ENCODE measurements at regions not wholly inside any gene's neighbourhood (a gene's known extent, or its start where the extent isn't known, plus 50 kb on each side); places are given as distances from the start of the nearest gene placed in this dataset.

- no peak for TF ChIP-seq CTCF (conservative IDR thresholded peaks at IDR 0.05; ENCODE audit: control insufficient read depth, insufficient read depth, low read depth, low read length)
- no peak overlapping the region for H3K4me3 ChIP-seq (ENCODE audit: control insufficient read depth, low read depth, low read length)
- DNase-seq (ENCODE audit: low read depth), result no peak
These were observed 507.4 kb upstream of the PODXL start for GRCh38 chr7:132063800-132064199.

GRCh38 chr7:132061937-132062336 lies 505.5 kb upstream of the PODXL start:
- TF ChIP-seq CTCF (conservative IDR thresholded peaks at IDR 0.05; ENCODE audit: control insufficient read depth, insufficient read depth, low read depth, low read length), result no peak
- peak; percentile 85 for DNase-seq (ENCODE audit: low read depth)
- no peak overlapping the region for H3K4me3 ChIP-seq (ENCODE audit: control insufficient read depth, low read depth, low read length)

GRCh38 chr7:132059141-132059540 lies 502.7 kb upstream of the PODXL start:
- no peak overlapping the region for H3K4me3 ChIP-seq (ENCODE audit: control insufficient read depth, low read depth, low read length)
- DNase-seq (ENCODE audit: low read depth), result peak; percentile 24
- no peak for TF ChIP-seq CTCF (conservative IDR thresholded peaks at IDR 0.05; ENCODE audit: control insufficient read depth, insufficient read depth, low read depth, low read length)

GRCh38 chr7:132055336-132056120 lies 499.1 kb upstream of the PODXL start:
- DNase-seq (ENCODE audit: low read depth), result no peak
- H3K4me3 ChIP-seq (ENCODE audit: control insufficient read depth, low read depth, low read length), result no peak overlapping the region
- no peak for TF ChIP-seq CTCF (conservative IDR thresholded peaks at IDR 0.05; ENCODE audit: control insufficient read depth, insufficient read depth, low read depth, low read length)

GRCh38 chr7:132053871-132054270 lies 497.4 kb upstream of the PODXL start:
- H3K4me3 ChIP-seq (ENCODE audit: control insufficient read depth, low read depth, low read length), result no peak overlapping the region
- no peak for DNase-seq (ENCODE audit: low read depth)
- no peak for TF ChIP-seq CTCF (conservative IDR thresholded peaks at IDR 0.05; ENCODE audit: control insufficient read depth, insufficient read depth, low read depth, low read length)

- DNase-seq (ENCODE audit: low read depth), result no peak
- H3K4me3 ChIP-seq (ENCODE audit: control insufficient read depth, low read depth, low read length), result no peak overlapping the region
- no peak for TF ChIP-seq CTCF (conservative IDR thresholded peaks at IDR 0.05; ENCODE audit: control insufficient read depth, insufficient read depth, low read depth, low read length)
These were observed 494.9 kb upstream of the PODXL start for GRCh38 chr7:132051311-132051710.

Measured in fibroblast of mammary gland (primary cell).